ENCODE measurements at regions not wholly inside any gene's neighbourhood (a gene's known extent, or its start where the extent isn't known, plus 50 kb on each side); places are given as distances from the start of the nearest gene placed in this dataset.

- POLR2A ChIA-PET: no interaction called here
- Mint-ChIP-seq H3K4me3 (no peak overlapping the region), H3K9me3 (no peaks in the 10 kb centered on the region), H3K27me3 (peaks cover 33% of the 10 kb centered on the region), H3K36me3 (no peaks in the 10 kb centered on the region), H3K4me1 (no peaks in the 10 kb centered on the region), H3K27ac (no peak overlapping the region)
- DNase-seq (no peak), ATAC-seq (ENCODE audit: low read depth) (no peak)
Measured at GRCh38 chr9:115200711-115201505, 83.0 kb upstream of the TNC start.

GRCh38 chr9:115202181-115202580, 84.2 kb upstream of the TNC start:
- ATAC-seq (ENCODE audit: low read depth): no peak
- Mint-ChIP-seq H3K27me3 (peaks cover 28% of the 10 kb centered on the region), H3K9me3 (no peaks in the 10 kb centered on the region), H3K27ac (no peak overlapping the region), H3K4me1 (peaks cover 4% of the 10 kb centered on the region), H3K4me3 (no peak overlapping the region), H3K36me3 (no peaks in the 10 kb centered on the region)
- no peak for DNase-seq
- POLR2A ChIA-PET: no interaction called here

GRCh38 chr9:115202960-115203751, 85.2 kb upstream of the TNC start:
- H3K27me3 Mint-ChIP-seq: peaks cover 22% of the 10 kb centered on the region
- ATAC-seq (ENCODE audit: low read depth): no peak
- H3K4me3 Mint-ChIP-seq: no peak overlapping the region
- no peak overlapping the region for H3K27ac Mint-ChIP-seq
- DNase-seq: no peak
- POLR2A ChIA-PET: no interaction called here
- H3K36me3 Mint-ChIP-seq: no peaks in the 10 kb centered on the region
- H3K9me3 Mint-ChIP-seq: no peaks in the 10 kb centered on the region
- H3K4me1 Mint-ChIP-seq: peaks cover 7% of the 10 kb centered on the region

- no peaks in the 10 kb centered on the region for H3K9me3 Mint-ChIP-seq
- H3K36me3 Mint-ChIP-seq: no peaks in the 10 kb centered on the region
- no peak overlapping the region for H3K27ac Mint-ChIP-seq
- no peak overlapping the region for H3K4me3 Mint-ChIP-seq
- H3K27me3 Mint-ChIP-seq: peaks cover 25% of the 10 kb centered on the region
- H3K4me1 Mint-ChIP-seq: peaks cover 7% of the 10 kb centered on the region
- ATAC-seq (ENCODE audit: low read depth) (peak; percentile 33), DNase-seq (no peak)
- POLR2A ChIA-PET: no interaction called here
Measured at GRCh38 chr9:115204904-115205453, 87.0 kb upstream of the TNC start.

- DNase-seq: no peak
- peaks cover 7% of the 10 kb centered on the region for H3K4me1 Mint-ChIP-seq
- ATAC-seq (ENCODE audit: low read depth): no peak
- no peaks in the 10 kb centered on the region for H3K9me3 Mint-ChIP-seq
- peaks cover 25% of the 10 kb centered on the region for H3K27me3 Mint-ChIP-seq
- H3K36me3 Mint-ChIP-seq: no peaks in the 10 kb centered on the region
- no peak overlapping the region for H3K27ac Mint-ChIP-seq
- POLR2A ChIA-PET: no interaction called here
- H3K4me3 Mint-ChIP-seq: no peak overlapping the region
Measured at GRCh38 chr9:115207003-115207836, 89.3 kb upstream of the TNC start.

- H3K4me1 Mint-ChIP-seq: peaks cover 7% of the 10 kb centered on the region
- H3K9me3 Mint-ChIP-seq: no peaks in the 10 kb centered on the region
- no peak for DNase-seq
- H3K27ac Mint-ChIP-seq: no peak overlapping the region
- no peaks in the 10 kb centered on the region for H3K36me3 Mint-ChIP-seq
- H3K27me3 Mint-ChIP-seq: peaks cover 25% of the 10 kb centered on the region
- no peak overlapping the region for H3K4me3 Mint-ChIP-seq
- POLR2A ChIA-PET: no interaction called here
- ATAC-seq (ENCODE audit: low read depth): no peak
Measured at GRCh38 chr9:115208501-115208900, 90.5 kb upstream of the TNC start.

GRCh38 chr9:115209601-115210306, 91.8 kb upstream of the TNC start:
- Mint-ChIP-seq H3K36me3 (no peaks in the 10 kb centered on the region), H3K9me3 (no peaks in the 10 kb centered on the region), H3K27me3 (peaks cover 26% of the 10 kb centered on the region), H3K4me1 (peaks cover 7% of the 10 kb centered on the region), H3K27ac (no peak overlapping the region), H3K4me3 (no peak overlapping the region)
- POLR2A ChIA-PET: no interaction called here
- no peak for DNase-seq
- no peak for ATAC-seq (ENCODE audit: low read depth)

GRCh38 chr9:115210699-115211098, 92.7 kb upstream of the TNC start:
- POLR2A ChIA-PET: no interaction called here
- no peak overlapping the region for H3K27ac Mint-ChIP-seq
- H3K27me3 Mint-ChIP-seq: peaks cover 29% of the 10 kb centered on the region
- H3K36me3 Mint-ChIP-seq: no peaks in the 10 kb centered on the region
- DNase-seq (no peak), ATAC-seq (ENCODE audit: low read depth) (no peak)
- no peaks in the 10 kb centered on the region for H3K9me3 Mint-ChIP-seq
- peaks cover 7% of the 10 kb centered on the region for H3K4me1 Mint-ChIP-seq
- no peak overlapping the region for H3K4me3 Mint-ChIP-seq

- ATAC-seq (ENCODE audit: low read depth): no peak
- POLR2A ChIA-PET: no interaction called here
- Mint-ChIP-seq H3K4me1 (peaks cover 7% of the 10 kb centered on the region), H3K4me3 (no peak overlapping the region), H3K36me3 (no peaks in the 10 kb centered on the region), H3K27ac (no peak overlapping the region), H3K27me3 (peaks cover 29% of the 10 kb centered on the region), H3K9me3 (no peaks in the 10 kb centered on the region)
- DNase-seq: no peak
Measured at GRCh38 chr9:115211413-115212124, 93.6 kb upstream of the TNC start.

- H3K36me3 Mint-ChIP-seq: no peaks in the 10 kb centered on the region
- POLR2A ChIA-PET: no interaction called here
- peaks cover 28% of the 10 kb centered on the region for H3K27me3 Mint-ChIP-seq
Measured at GRCh38 chr9:115212125-115212605, 94.2 kb upstream of the TNC start.

GRCh38 chr9:115212832-115213231, 94.9 kb upstream of the TNC start:
- H3K4me3 Mint-ChIP-seq: no peak overlapping the region
- POLR2A ChIA-PET: no interaction called here
- no peak for DNase-seq
- H3K4me1 Mint-ChIP-seq: no peaks in the 10 kb centered on the region
- no peak for ATAC-seq (ENCODE audit: low read depth)
- no peaks in the 10 kb centered on the region for H3K9me3 Mint-ChIP-seq
- no peak overlapping the region for H3K27ac Mint-ChIP-seq
- peaks cover 28% of the 10 kb centered on the region for H3K27me3 Mint-ChIP-seq
- H3K36me3 Mint-ChIP-seq: no peaks in the 10 kb centered on the region

More at GRCh38 chr9:115212125-115212605, 94.2 kb upstream of the TNC start:
- no peak overlapping the region for H3K4me3 Mint-ChIP-seq
- DNase-seq (no peak), ATAC-seq (ENCODE audit: low read depth) (no peak)
- H3K27ac Mint-ChIP-seq: no peak overlapping the region
- H3K4me1 Mint-ChIP-seq: peaks cover 3% of the 10 kb centered on the region
- H3K9me3 Mint-ChIP-seq: no peaks in the 10 kb centered on the region

GRCh38 chr9:115213818-115214334, 95.9 kb upstream of the TNC start:
- Mint-ChIP-seq H3K9me3 (no peaks in the 10 kb centered on the region), H3K4me3 (no peak overlapping the region), H3K27me3 (peaks cover 21% of the 10 kb centered on the region), H3K4me1 (no peaks in the 10 kb centered on the region), H3K27ac (no peak overlapping the region), H3K36me3 (no peaks in the 10 kb centered on the region)
- ATAC-seq (ENCODE audit: low read depth): no peak
- no peak for DNase-seq
- POLR2A ChIA-PET: no interaction called here
